GM19023 (cell line): ENCODE measurements at regions not wholly inside any gene's neighbourhood (a gene's known extent, or its start where the extent isn't known, plus 50 kb on each side); places are given as distances from the start of the nearest gene placed in this dataset.
"Not testable (repeated sequence)": the region's sequence is repeated elsewhere in the genome, so short reads cannot be mapped to it uniquely, and the experiment has no call there.

Source experiments
- ATAC-seq: cut with Tn5 transposase; IDR thresholded peaks from one replicate; pipeline ENCODE4 v1.9.1; 2021; ENCODE audit warnings: mild to moderate bottlenecking, moderate library complexity; ENCODE audit not compliant: unreplicated experiment

DNA sequence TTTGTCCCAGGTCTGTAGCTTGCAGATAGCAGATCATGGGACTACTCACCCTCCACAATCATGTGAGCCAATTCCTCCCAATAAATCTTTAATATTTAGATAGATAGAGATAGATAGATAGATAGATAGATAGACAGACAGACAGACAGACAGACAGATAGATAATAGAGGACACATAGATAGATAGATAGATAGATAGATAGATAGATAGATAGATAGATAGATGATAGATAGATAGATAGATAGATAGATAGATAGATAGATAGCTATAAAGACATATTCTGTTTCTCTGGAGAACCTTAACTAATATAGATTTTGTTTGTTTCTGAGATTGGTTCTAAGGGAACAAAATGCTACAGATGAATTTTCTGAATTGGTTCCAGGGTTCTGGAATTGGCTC lies 82.3 kb upstream of the PRDX6 start:
- ATAC-seq = not testable (repeated sequence)

DNA sequence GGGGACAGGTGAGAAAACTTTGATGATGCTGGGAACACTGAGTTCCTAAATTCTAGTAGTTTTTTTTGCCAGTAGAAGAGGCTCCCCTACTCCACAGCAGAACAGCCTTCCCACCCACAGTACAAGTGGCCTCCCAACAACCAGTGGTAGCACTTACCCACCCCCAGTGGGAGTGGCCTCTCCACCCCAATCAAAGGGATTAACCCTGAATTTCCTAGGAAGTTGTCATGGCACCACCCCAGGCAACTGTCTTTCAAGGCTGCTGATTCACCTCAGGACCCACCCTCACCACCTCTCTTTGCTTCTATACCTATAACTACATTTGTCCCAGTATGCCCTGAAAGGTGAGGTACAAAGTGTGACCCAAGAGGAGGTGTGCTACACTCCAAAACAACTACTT lies 81.4 kb upstream of the PRDX6 start:
- no peak for ATAC-seq

GRCh38 chr1:173400387-173400995 lies 76.6 kb upstream of the PRDX6 start:
- ATAC-seq = no peak

DNA sequence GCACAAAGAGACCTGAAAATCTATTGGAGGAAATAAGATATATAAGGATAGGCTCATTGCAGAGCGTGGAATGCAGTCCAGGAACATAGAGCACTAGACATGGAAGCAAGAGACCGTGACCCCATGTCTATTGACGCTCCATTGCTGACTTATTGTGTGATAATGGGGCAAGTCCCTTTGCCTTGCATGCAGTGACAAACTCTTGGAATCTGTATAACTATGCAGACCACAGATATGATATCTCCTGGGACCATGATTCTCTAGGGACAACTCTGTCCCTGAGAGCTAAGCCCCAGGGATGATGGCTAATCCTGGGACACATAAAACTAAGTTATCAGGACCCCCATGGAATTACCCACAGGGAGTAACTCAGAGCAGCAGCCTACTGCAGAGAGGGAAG lies 73.1 kb upstream of the PRDX6 start:
- ATAC-seq = no peak

DNA sequence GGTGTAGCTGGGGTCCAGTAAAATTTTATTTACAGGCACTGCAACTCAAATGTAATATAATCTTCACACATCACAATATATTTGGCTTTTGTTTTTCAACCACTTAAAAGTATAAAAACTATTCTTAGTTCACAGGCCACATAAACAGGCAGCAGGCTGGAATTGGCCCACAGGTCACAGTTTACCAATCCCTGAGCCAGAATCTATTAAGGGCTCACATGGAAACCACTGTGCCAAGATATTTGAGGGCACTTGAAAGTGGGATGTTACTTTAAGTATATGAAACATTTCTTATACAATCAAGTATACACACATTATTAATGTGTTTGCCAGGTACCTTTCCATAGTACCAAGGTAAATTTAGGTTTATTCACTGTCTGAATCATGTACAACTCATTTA lies 71.9 kb upstream of the PRDX6 start:
- ATAC-seq = no peak

GRCh38 chr1:173405834-173406233 lies 71.3 kb upstream of the PRDX6 start:
- no peak for ATAC-seq

DNA sequence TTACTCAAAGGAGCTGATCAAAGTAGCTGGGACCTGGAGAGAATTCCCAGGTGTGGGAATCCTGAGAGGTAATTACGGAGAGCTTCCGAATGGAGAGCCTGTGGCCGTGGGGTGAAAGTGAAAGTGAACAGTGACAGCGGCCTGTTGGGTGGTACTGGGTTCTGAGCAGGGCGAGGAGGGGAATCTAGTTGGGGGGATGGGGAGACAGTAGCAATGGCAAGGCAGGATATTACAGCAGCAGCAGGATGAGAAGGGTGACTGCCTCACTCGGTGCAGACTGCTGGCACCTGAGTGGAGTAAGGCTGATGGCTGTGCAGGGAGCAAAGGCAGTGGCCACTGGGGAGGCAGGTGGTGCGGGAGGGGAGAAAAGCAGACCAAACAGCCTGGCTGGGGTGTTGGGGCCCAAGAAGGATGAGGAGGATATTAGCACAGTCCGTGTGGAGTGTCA lies 70.3 kb upstream of the PRDX6 start:
- ATAC-seq = no peak

- ATAC-seq = no peak
These were observed 69.3 kb upstream of the PRDX6 start for GRCh38 chr1:173407846-173408245.

GRCh38 chr1:173408886-173409285 lies 68.2 kb upstream of the PRDX6 start:
- no peak for ATAC-seq

DNA sequence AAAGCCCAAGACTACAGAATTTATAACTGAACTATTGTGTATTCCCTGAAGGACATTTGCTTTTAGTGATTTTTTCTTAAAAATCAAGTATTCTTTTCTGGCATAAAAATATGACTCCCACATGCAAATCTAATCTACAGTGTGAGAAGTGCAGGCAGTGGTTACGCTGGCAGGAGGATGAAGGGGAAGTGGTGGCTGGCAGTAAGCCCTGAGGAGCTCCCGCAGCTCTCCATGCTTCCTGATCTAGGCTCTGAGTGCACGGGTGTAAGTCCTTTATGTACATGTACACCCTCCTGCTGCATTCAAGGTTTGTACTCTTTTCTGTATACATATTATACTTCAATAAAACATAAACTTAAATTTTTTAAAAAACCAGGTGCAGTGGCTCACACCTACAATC lies 67.5 kb upstream of the PRDX6 start:
- ATAC-seq = no peak

GRCh38 chr1:173410133-173410793 lies 66.9 kb upstream of the PRDX6 start:
- peak; percentile 10 for ATAC-seq

DNA sequence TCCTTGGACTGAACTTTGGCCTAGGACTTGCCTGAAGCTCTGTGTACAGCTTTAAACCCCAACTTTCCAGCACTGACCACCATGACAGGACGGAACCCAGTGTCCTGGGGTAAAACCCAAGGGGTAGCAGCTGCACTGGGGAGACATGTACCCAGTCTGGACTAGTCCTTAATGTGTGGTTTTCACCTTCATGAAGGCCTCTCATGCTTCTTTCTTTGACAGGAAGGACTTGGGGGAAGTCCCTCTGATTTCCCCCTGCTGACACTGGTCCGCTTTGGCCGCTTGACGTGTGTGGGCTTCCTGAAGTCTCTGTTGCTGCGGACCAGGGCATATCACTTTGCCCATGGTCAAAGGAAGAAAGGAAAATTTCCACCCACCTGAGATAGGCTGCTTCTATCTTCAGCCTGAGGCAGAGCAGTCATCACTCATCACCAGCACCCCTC lies 66.3 kb upstream of the PRDX6 start:
- peak; percentile 57 for ATAC-seq

DNA sequence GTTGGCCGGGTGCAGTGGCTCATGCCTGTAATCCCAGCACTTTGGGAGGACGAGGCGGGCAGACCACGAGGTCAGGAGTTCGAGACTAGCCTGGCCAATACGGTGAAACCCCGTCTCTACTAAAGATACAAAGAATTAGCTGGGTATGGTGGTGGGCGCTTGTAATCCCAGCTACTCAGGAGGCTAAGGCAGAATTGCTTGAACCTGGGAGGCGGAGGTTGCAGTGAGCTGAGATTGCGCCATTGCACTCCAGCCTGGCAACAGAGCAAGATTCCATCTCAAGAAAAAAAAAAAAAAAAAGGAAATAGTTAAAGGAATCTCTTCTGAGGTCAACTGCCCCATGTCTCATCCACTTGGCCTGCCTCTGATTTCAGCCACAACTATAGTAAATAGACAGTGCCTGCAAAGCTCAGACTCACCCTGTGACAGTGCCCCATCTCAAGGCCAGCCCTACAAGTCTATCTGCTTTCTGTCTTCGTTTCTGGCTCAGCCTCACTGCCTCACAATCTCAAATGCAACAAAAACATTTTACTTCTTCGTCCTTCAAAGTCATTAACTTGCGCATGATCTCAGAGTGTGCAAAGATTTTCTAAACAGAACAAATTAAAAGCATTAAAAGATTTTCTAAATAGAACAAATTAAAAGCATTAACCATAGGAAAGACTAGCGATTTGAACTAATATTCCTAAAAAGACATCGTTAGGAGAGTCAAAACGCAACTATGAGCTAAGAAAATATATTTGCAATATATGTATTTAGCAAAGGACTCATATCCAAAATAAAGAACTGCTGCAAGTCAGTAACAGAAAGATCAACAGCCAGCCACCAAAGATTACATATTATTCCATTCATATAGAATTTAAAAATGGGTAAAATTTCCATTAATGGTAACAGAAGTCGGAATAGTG lies 65.0 kb upstream of the PRDX6 start:
- ATAC-seq = no peak

GRCh38 chr1:173413271-173413707 lies 63.8 kb upstream of the PRDX6 start:
- no peak for ATAC-seq

- peak; percentile 30 for ATAC-seq
These were observed 63.0 kb upstream of the PRDX6 start for GRCh38 chr1:173414136-173414535.

GRCh38 chr1:173414539-173415226 lies 62.5 kb upstream of the PRDX6 start:
- no peak for ATAC-seq

DNA sequence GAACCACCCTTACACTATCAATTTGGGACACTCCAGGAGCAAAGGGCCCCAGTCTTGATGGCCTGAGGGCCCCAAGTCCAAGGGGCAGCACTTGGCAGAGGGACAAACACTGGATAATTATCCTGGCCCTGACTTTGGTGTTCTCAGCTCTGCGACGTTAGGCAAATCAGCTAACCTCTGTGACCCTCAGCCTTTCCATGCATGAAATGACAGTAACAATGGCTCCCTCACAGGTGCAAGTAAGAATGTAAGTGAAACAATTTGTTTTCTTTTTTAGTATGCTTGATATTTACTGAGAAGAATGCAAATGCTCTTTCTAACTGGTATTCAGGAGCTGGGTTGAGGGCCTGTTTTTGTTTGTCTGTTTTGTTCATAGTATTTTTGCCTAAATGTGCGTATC lies 61.6 kb upstream of the PRDX6 start:
- ATAC-seq = peak; percentile 42

DNA sequence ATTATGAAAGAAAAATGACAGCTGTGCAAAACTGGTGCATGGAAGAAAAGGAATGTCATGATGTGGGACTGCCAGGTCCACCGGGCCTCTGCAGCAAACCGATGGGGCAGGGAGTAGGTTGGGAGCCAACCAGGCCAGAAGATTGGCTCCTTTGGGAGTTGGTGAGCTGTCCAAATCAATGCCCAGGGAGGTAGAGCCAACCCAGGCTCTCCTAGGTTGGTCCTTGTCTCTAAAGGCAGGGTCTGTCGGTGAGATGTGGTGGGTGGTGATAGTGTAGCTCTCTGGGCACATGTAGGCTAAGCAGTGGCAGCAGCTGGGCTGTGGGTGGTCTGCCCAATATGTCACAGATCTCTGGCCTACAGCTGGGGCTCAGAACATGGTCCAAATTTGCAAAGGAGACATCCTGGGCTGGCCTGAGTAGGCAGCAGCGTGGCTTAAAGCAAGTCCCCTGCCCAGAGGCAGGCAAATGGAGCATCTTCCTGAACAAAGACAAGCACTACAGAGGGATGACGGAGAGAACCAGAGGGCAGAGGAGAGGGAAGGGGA lies 61.2 kb upstream of the PRDX6 start:
- ATAC-seq = peak; percentile 8

GRCh38 chr1:173417563-173417962 lies 59.6 kb upstream of the PRDX6 start:
- no peak for ATAC-seq

GRCh38 chr1:173418107-173418985 lies 58.8 kb upstream of the PRDX6 start:
- ATAC-seq = peak; percentile 27
